ENCODE measurements at regions not wholly inside any gene's neighbourhood (a gene's known extent, or its start where the extent isn't known, plus 50 kb on each side); places are given as distances from the start of the nearest gene placed in this dataset.
"Not testable (repeated sequence)": the region's sequence is repeated elsewhere in the genome, so short reads cannot be mapped to it uniquely, and the experiment has no call there.

- not testable (repeated sequence) for TF ChIP-seq CTCF, POLR2AphosphoS5, POLR2A, EP300 (IDR thresholded peaks at IDR 0.05)
Measured at GRCh38 chr4:188391349-188391748, 252.1 kb downstream of the TRIML1 start.
